Transverse colon (tissue), 4 donors: ENCODE measurements at regions not wholly inside any gene's neighbourhood (a gene's known extent, or its start where the extent isn't known, plus 50 kb on each side); places are given as distances from the start of the nearest gene placed in this dataset.

ENCODE experiments used
- DNase-seq: peaks from one replicate; pipeline ENCODE4 v3.0.0-alpha.2; 2019
- H3K27ac ChIP-seq, 4 donors: fragments of 200-600 bp; sonication (generic); 2 replicates each; pipeline ENCODE4 v1.5.1; 2016 to 2018; ENCODE audit warnings: inconsistent platforms in 4 of 4
- H3K27me3 ChIP-seq: fragments of 200-600 bp; sonication (generic); 2 replicates; pipeline ENCODE4 v1.5.1; 2017; ENCODE audit warnings: inconsistent platforms
- H3K36me3 ChIP-seq, 4 donors: fragments of 200-600 bp; sonication (generic); 2 replicates each; pipeline ENCODE4 v1.5.1; 2017 to 2019; ENCODE audit warnings: inconsistent platforms in 4 of 4
- H3K4me1 ChIP-seq, 4 donors: fragments of 200-600 bp; sonication (generic); 2 replicates each; pipeline ENCODE4 v1.5.1; 2017 to 2020; ENCODE audit warnings: inconsistent platforms in 4 of 4
- H3K4me3 ChIP-seq, 4 donors: fragments of 200-600 bp; sonication (generic); 1 replicate in 1 of 4; 2 replicates in 3 of 4; pipeline versions ENCODE4 v1.5.1 to v1.6.1; 2017 to 2019; ENCODE audit warnings: inconsistent platforms in 4 of 4
- H3K9me3 ChIP-seq, 2 donors: fragments of 200-600 bp; sonication (generic); 2 replicates each; pipeline ENCODE4 v1.5.1; 2017 to 2019; ENCODE audit warnings: inconsistent platforms in 2 of 2
- CTCF ChIP-seq, 5 experiments: fragments of 200-600 bp in 3 of 5; fragments of 450-650 bp in 2 of 5; sonication (generic) in 3 of 5; IDR thresholded peaks; 1 replicate in 2 of 5; 2 replicates in 3 of 5; pipeline ENCODE4 v1.5.1; 2016 to 2017; ENCODE audit warnings: antibody characterized with exemption in 5 of 5, inconsistent platforms in 3 of 5, mild to moderate bottlenecking in 2 of 5, moderate library complexity in 1 of 5
- EP300 ChIP-seq: sonication (generic); formaldehyde crosslinking; IDR thresholded peaks from one replicate; pipeline ENCODE4 v1.6.1; 2017; ENCODE audit warnings: antibody characterized with exemption, low read depth
- POLR2A ChIP-seq: fragments of 450-650 bp; IDR thresholded peaks from one replicate; pipeline ENCODE4 v1.6.1; 2016; ENCODE audit warnings: antibody characterized with exemption, mild to moderate bottlenecking, moderate library complexity
- POLR2AphosphoS5 ChIP-seq, 3 donors: sonication (generic); formaldehyde crosslinking; IDR thresholded peaks; one replicate each; pipeline ENCODE4 v1.6.1; 2016; ENCODE audit warnings: antibody characterized with exemption in 3 of 3
- WGBS, 2 donors: methylation state at CpG; one replicate each; pipeline ENCODE4 v1.1.5; 2018; ENCODE audit warnings: low coverage in 1 of 2; 5-methylcytosine and 5-hydroxymethylcytosine counted together
- in situ Hi-C, 4 donors: fragments of 200-750 bp; cut with MboI; loops; one replicate each; pipeline versions ENCODE4 v1.15.0 to v1.15.1; 2017; ENCODE audit warnings: low sequenced_read_pairs in 3 of 4, low pct_ligation_motif_present in 1 of 4, low pct_unique_long_range_greater_than_20kb in 1 of 4
- intact Hi-C: fragments of 100-400 bp; cut with DNase I; formaldehyde crosslinking; loops from one replicate; pipeline ENCODE4 v1.15.1; 2023; ENCODE audit warnings: low total_unique reads

DNA sequence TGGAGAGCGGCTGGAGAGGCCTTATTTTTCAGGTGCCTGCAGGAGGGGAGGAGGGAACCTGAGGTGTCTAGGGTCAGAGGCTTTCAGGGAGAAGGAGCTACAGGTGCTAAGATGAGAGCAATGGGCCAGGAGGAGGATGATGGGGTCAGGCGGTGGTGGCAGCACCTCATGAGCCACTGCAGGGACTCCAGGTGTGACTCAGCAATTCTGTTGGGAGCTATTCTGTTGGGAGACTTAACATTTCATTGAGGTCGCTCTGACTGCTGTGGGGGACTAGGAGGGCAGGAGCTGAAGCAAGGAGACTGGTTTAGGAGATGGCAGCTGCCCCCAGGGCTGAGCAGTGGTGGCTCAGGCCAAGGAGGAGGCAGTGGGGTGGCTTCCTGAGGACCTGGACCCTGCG lies 65.0 kb downstream of the CLDN34 start:
- no peaks in the 10 kb centered on the region for H3K9me3 ChIP-seq
- WGBS, 2 donors: 67% methylated on average over 4 of the region's 4 CpGs; no CpG with 5 or more reads in 1 of the 2 donors
- intact Hi-C loops (no loop called here), in situ Hi-C loops (no loop called here)
- H3K27ac ChIP-seq: no peak overlapping the region
- DNase-seq: no peak
- no peaks in the 10 kb centered on the region for H3K27me3 ChIP-seq
- TF ChIP-seq EP300 (no peak), POLR2A (no peak)
- H3K36me3 ChIP-seq: no peaks in the 10 kb centered on the region
- H3K4me1 ChIP-seq: no peaks in the 10 kb centered on the region
- H3K4me3 ChIP-seq: no peak overlapping the region

DNA sequence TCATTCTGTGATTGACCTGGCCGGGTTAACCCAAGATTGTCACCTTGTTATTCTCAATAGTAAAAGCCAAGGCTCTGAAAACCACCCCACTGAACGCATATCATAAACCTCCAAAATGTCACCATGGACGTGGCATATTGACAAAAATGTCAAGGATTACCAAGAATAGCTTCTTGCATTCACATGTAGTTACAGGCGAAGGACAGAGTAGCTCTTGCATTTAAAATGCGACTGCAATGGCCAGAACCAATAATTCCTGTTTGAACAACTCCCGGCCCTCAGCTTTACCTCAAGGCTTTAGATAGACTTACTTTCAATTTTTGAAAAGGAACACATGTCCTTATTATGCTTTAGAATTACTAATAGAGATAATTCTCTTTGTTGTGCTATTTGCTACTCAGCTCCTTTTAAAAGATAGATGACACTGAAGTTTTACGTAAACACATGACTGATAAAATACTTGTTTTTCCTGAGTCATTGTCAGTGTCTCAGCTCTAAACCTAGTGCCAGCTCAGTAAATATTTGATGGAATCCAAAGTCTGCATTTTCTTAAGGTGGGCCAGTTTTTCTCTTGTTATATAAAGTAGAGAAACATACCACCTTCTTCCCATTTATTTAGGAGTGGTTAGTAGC lies 66.3 kb downstream of the CLDN34 start:
- no peak overlapping the region for H3K27ac ChIP-seq
- in situ Hi-C loops: no loop called here

DNA sequence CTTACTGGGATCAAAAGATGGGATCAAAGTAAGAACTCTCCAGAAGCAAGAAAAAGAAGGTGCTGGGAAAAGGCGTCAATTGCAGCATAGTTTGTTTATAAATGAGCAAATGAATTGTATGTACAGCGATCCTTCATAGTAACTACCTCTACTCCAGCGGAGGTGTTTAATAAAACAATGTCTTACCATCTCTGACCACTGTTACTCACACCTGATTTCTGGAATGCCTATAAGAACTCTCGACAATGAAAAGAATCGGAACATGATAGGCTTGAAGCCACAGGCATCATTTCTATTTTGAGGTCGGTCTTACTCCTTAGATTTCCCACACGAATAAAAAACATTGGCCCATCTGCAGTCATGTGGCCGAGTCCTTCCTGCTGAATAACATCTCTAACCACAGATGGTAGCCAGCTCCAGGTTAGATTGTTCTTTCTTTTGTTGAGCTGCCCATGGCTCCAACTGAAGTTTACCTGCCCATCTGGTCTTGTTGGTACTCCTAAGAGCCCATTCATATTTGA lies 67.6 kb downstream of the CLDN34 start:
- 88 to 91% methylated on average over 6 to 8 of the region's 8 CpGs for WGBS, 2 donors
- no peaks in the 10 kb centered on the region for H3K36me3 ChIP-seq
- intact Hi-C loops (no loop called here), in situ Hi-C loops (no loop called here)
- no peaks in the 10 kb centered on the region for H3K9me3 ChIP-seq
- DNase-seq: no peak
- no peaks in the 10 kb centered on the region for H3K27me3 ChIP-seq
- no peak overlapping the region for H3K27ac ChIP-seq
- no peak for TF ChIP-seq EP300
- TF ChIP-seq CTCF (IDR thresholded peaks at IDR 0.05): no peak
- TF ChIP-seq POLR2AphosphoS5 (IDR thresholded peaks at IDR 0.05): no peak
- no peaks in the 10 kb centered on the region for H3K4me1 ChIP-seq
- no peak overlapping the region for H3K4me3 ChIP-seq

More for the DNA sequence above, 66.3 kb downstream of the CLDN34 start:
- Histone ChIP-seq H3K9me3 (no peaks in the 10 kb centered on the region), H3K4me3 (no peak overlapping the region), H3K27me3 (no peaks in the 10 kb centered on the region), H3K36me3 (no peaks in the 10 kb centered on the region), H3K4me1 (no peaks in the 10 kb centered on the region)
- intact Hi-C loops: no loop called here
- 81 to 89% methylated on average over 1 to 7 of the region's 7 CpGs for WGBS, 2 donors
- DNase-seq: no peak
- TF ChIP-seq EP300 (no peak), CTCF (IDR thresholded peaks at IDR 0.05) (no peak), POLR2A (no peak)

GRCh38 chrX:10038585-10038984 lies 71.4 kb downstream of the CLDN34 start:
- intact Hi-C loops: no loop called here
- no peaks in the 10 kb centered on the region for H3K27me3 ChIP-seq
- 79% methylated on average over 6 of the region's 6 CpGs; no CpG with 5 or more reads in 1 of the 2 donors for WGBS, 2 donors
- no peaks in the 10 kb centered on the region for H3K4me1 ChIP-seq
- DNase-seq: no peak
- H3K4me3 ChIP-seq: no peak overlapping the region
- no peaks in the 10 kb centered on the region for H3K36me3 ChIP-seq
- TF ChIP-seq POLR2A (no peak), CTCF (IDR thresholded peaks at IDR 0.05) (no peak), EP300 (no peak), POLR2AphosphoS5 (IDR thresholded peaks at IDR 0.05) (no peak)
- H3K9me3 ChIP-seq: no peaks in the 10 kb centered on the region
- no peak overlapping the region for H3K27ac ChIP-seq
- in situ Hi-C loops: no loop called here
